IMR-90 (cell line): ENCODE measurements at regions not wholly inside any gene's neighbourhood (a gene's known extent, or its start where the extent isn't known, plus 50 kb on each side); places are given as distances from the start of the nearest gene placed in this dataset.

Experiments used
- ATAC-seq: fragments of 200-7000 bp; cut with Tn5 transposase; 2 replicates; pipeline ENCODE4 v1.9.1; 2020; ENCODE audit warnings: low read depth, mild to moderate bottlenecking, moderate library complexity
- BruUV-seq: library from RNA; stranded (reverse); fragments of 400-500 nt; replicated peaks from 2 replicates; lab custom pipeline; 2021; lab: Mats Ljungman, UMichigan
- CTCF ChIA-PET: fragments of 300-600 bp; formaldehyde crosslinking; extraction: SDS; loops from one replicate; lab custom pipeline; 2021; ENCODE audit warnings: antibody characterized with exemption; lab: Yijun Ruan, JAX
- POLR2A ChIA-PET: fragments of 300-600 bp; sonication (Branson Sonifier 250); formaldehyde crosslinking; loops from one replicate; lab custom pipeline; 2022; ENCODE audit warnings: antibody characterized with exemption; ENCODE audit not compliant: unreplicated experiment; lab: Charles Lee
- DNase-seq: peaks from one replicate; pipeline ENCODE4 v3.0.0; 2013
- H2AFZ ChIP-seq: replicated peaks from 2 replicates; pipeline ENCODE3; 2013; ENCODE audit warnings: low read length, mild to moderate bottlenecking; ENCODE audit not compliant: poor library complexity
- H2AK5ac ChIP-seq: 2 replicates; pipeline ENCODE4 v1.6.1; 2013; ENCODE audit warnings: low read depth, low read length, inconsistent platforms
- H2AK9ac ChIP-seq: replicated peaks from 2 replicates; pipeline ENCODE3; 2013; ENCODE audit warnings: mild to moderate bottlenecking, low read depth, low read length, moderate library complexity; ENCODE audit not compliant: poor library complexity
- H2BK120ac ChIP-seq: 2 replicates; pipeline ENCODE4 v1.6.1; 2013; ENCODE audit warnings: low read depth, low read length, inconsistent platforms
- H2BK15ac ChIP-seq: 3 replicates; pipeline ENCODE4 v1.6.1; 2013; ENCODE audit warnings: low read depth, low read length, inconsistent platforms
- H2BK20ac ChIP-seq: 2 replicates; pipeline ENCODE4 v1.6.1; 2013; ENCODE audit warnings: low read depth, mild to moderate bottlenecking, inconsistent platforms, low read length, moderate library complexity
- H2BK5ac ChIP-seq: 2 replicates; pipeline ENCODE4 v1.6.1; 2013; ENCODE audit warnings: mild to moderate bottlenecking, low read depth, low read length, inconsistent platforms; ENCODE audit not compliant: poor library complexity, severe bottlenecking
- H3K14ac ChIP-seq: replicated peaks from 2 replicates; pipeline ENCODE4 v1.6.1; 2013; ENCODE audit warnings: low read depth, low read length, inconsistent platforms
- H3K18ac ChIP-seq: 2 replicates; pipeline ENCODE4 v1.6.1; 2013; ENCODE audit warnings: low read depth, low read length, control low read depth
- H3K23ac ChIP-seq: 2 replicates; pipeline ENCODE4 v1.6.1; 2013; ENCODE audit warnings: low read depth, low read length, inconsistent platforms
- H3K27ac ChIP-seq: 2 replicates; pipeline ENCODE4 v1.5.1; 2013; ENCODE audit warnings: mild to moderate bottlenecking, control low read depth, low read length; ENCODE audit not compliant: insufficient read depth
- H3K27me3 ChIP-seq: 2 replicates; pipeline ENCODE4 v1.6.1; 2013; ENCODE audit warnings: low read length; ENCODE audit not compliant: control insufficient read depth, insufficient read depth
- H3K36me3 ChIP-seq: 2 replicates; pipeline ENCODE4 v1.6.1; 2013; ENCODE audit warnings: low read length, mixed read lengths; ENCODE audit not compliant: control insufficient read depth, insufficient read depth
- H3K4ac ChIP-seq: 2 replicates; pipeline ENCODE4 v1.6.1; 2013; ENCODE audit warnings: low read depth, low read length, inconsistent platforms
- H3K4me1 ChIP-seq: 2 replicates; pipeline ENCODE4 v1.6.1; 2013; ENCODE audit warnings: low read length, mixed read lengths; ENCODE audit not compliant: control insufficient read depth, insufficient read depth
- H3K4me2 ChIP-seq: 2 replicates; pipeline ENCODE4 v1.6.1; 2013; ENCODE audit warnings: low read depth, mild to moderate bottlenecking, control low read depth, low read length, moderate library complexity
- H3K4me3 ChIP-seq: 2 replicates; pipeline ENCODE4 v1.5.1; 2013; ENCODE audit warnings: low read depth, mild to moderate bottlenecking, control low read depth, low read length, moderate library complexity; ENCODE audit not compliant: insufficient read depth
- H3K56ac ChIP-seq: 2 replicates; pipeline ENCODE4 v1.6.1; 2013; ENCODE audit warnings: low read length, inconsistent platforms; ENCODE audit not compliant: insufficient read depth; ENCODE audit errors: extremely low read depth
- H3K79me1 ChIP-seq, 2 experiments: 2 replicates each; pipeline ENCODE4 v1.6.1; 2013; ENCODE audit warnings: low read length in 2 of 2, inconsistent platforms in 1 of 2, low read depth in 1 of 2
- H3K9ac ChIP-seq: 2 replicates; pipeline ENCODE4 v1.6.1; 2013; ENCODE audit warnings: low read depth, low read length, control low read depth
- H3K9me1 ChIP-seq: 2 replicates; pipeline ENCODE4 v1.6.1; 2013; ENCODE audit warnings: low read length, inconsistent platforms; ENCODE audit not compliant: insufficient read depth
- H3K9me3 ChIP-seq: 2 replicates; pipeline ENCODE4 v1.6.1; 2013; ENCODE audit warnings: low read length; ENCODE audit not compliant: control insufficient read depth, insufficient read depth
- H4K20me1 ChIP-seq: 2 replicates; pipeline ENCODE4 v1.6.1; 2013; ENCODE audit warnings: low read length, inconsistent platforms; ENCODE audit not compliant: insufficient read depth
- H4K5ac ChIP-seq: 2 replicates; pipeline ENCODE4 v1.6.1; 2013; ENCODE audit warnings: mild to moderate bottlenecking, low read depth, low read length, control low read depth
- H4K8ac ChIP-seq, 2 experiments: 2 replicates each; pipeline ENCODE4 v1.6.1; 2013; ENCODE audit warnings: low read depth in 2 of 2, low read length in 2 of 2, control low read depth in 1 of 2, inconsistent platforms in 1 of 2
- H4K91ac ChIP-seq: 2 replicates; pipeline ENCODE4 v1.6.1; 2013; ENCODE audit warnings: low read depth, low read length, inconsistent platforms; ENCODE audit not compliant: insufficient read depth
- BHLHE40 ChIP-seq: fragments of 150-350 bp; IDR thresholded peaks from 2 replicates; pipeline ENCODE4 v1.6.1; 2016; ENCODE audit warnings: mild to moderate bottlenecking, low read depth, low read length
- CEBPB ChIP-seq: IDR thresholded peaks from 2 replicates; pipeline ENCODE4 v1.6.1; 2012; ENCODE audit warnings: low read depth, low read length, improper control_type of control experiment
- ELK1 ChIP-seq: fragments of 150-350 bp; IDR thresholded peaks from 2 replicates; pipeline ENCODE4 v1.6.1; 2016; ENCODE audit warnings: low read depth, mild to moderate bottlenecking, low read length, moderate library complexity, borderline replicate concordance
- FOS ChIP-seq: fragments of 150-350 bp; IDR thresholded peaks from 2 replicates; pipeline ENCODE4 v1.6.1; 2016; ENCODE audit warnings: low read depth, low read length
- MAFK ChIP-seq: IDR thresholded peaks from 2 replicates; pipeline ENCODE4 v1.6.1; 2012; ENCODE audit warnings: low read depth, low read length, improper control_type of control experiment
- MAZ ChIP-seq: IDR thresholded peaks from 2 replicates; pipeline ENCODE4 v1.6.1; 2012; ENCODE audit warnings: low read depth, mild to moderate bottlenecking, low read length, improper control_type of control experiment, moderate library complexity, borderline replicate concordance
- MXI1 ChIP-seq: IDR thresholded peaks from 2 replicates; pipeline ENCODE4 v1.6.1; 2012; ENCODE audit warnings: low read depth, mild to moderate bottlenecking, low read length, moderate library complexity, borderline replicate concordance
- NFE2L2 ChIP-seq: fragments of 150-350 bp; IDR thresholded peaks from 2 replicates; pipeline ENCODE4 v1.6.1; 2016; ENCODE audit warnings: low read depth, mild to moderate bottlenecking, low read length
- POLR2A ChIP-seq: IDR thresholded peaks from 2 replicates; pipeline ENCODE4 v1.6.1; 2012; ENCODE audit warnings: mild to moderate bottlenecking, low read depth, low read length
- RAD21 ChIP-seq: IDR thresholded peaks from 2 replicates; pipeline ENCODE4 v1.6.1; 2012; ENCODE audit warnings: low read length, improper control_type of control experiment
- RCOR1 ChIP-seq: IDR thresholded peaks from 2 replicates; pipeline ENCODE4 v1.6.1; 2012; ENCODE audit warnings: mild to moderate bottlenecking, low read length, improper control_type of control experiment; ENCODE audit not compliant: insufficient replicate concordance
- SMC3 ChIP-seq: fragments of 150-350 bp; IDR thresholded peaks from 2 replicates; pipeline ENCODE4 v1.6.1; 2016; ENCODE audit warnings: low read depth, mild to moderate bottlenecking, antibody characterized with exemption, low read length, moderate library complexity
- WGBS, 2 experiments: methylation state at CpG; one replicate each; pipeline versions ENCODE4 v1.1.5 to v1.1.7; 2013; ENCODE audit warnings: missing lambda C conversion rate in 2 of 2; ENCODE audit not compliant: insufficient read length in 1 of 2; ENCODE audit errors: extremely low coverage in 2 of 2; 5-methylcytosine and 5-hydroxymethylcytosine counted together
- dilution Hi-C: fragments of 300-500 bp; cut with HindIII; formaldehyde crosslinking; loops from one replicate; pipeline ENCODE4 v1.14.3; 2018; ENCODE audit warnings: low sequenced_read_pairs; ENCODE audit not compliant: unreplicated experiment
- in situ Hi-C: fragments of 300-500 bp; cut with MboI; formaldehyde crosslinking; loops from 3 replicates; pipeline ENCODE4 v1.14.3; 2019; ENCODE audit warnings: low sequenced_read_pairs, inconsistent platforms, mixed read lengths
- intact Hi-C: fragments of 100-400 bp; cut with micrococcal nuclease; formaldehyde crosslinking; loops from 2 replicates; pipeline ENCODE4 v1.10.0; 2022
- TF ChIP-seq, protein P1 (sequence below): fragments of 150-350 bp; IDR thresholded peaks from 2 replicates; pipeline ENCODE4 v1.6.1; 2017; ENCODE audit warnings: mild to moderate bottlenecking, antibody characterized with exemption, low read length, low read depth
- TF ChIP-seq, protein P2 (sequence below): conservative IDR thresholded peaks from 2 replicates; pipeline ENCODE4 v1.5.1; 2012; ENCODE audit warnings: mild to moderate bottlenecking, low read depth, low read length, improper control_type of control experiment

GRCh38 chr2:196230061-196230854 lies 58.9 kb upstream of the STK17B start:
- DNase-seq (no peak), ATAC-seq (no peak)
- Histone ChIP-seq H3K9ac (no peak overlapping the region), H2BK5ac (no peak overlapping the region), H4K20me1 (no peaks in the 10 kb centered on the region), H2BK120ac (peak overlapping the region; percentile 4; the same call in 1 of the 2 replicates), H3K4ac (0 out of 2 replicates have a peak overlapping the region, but pooled peaks have one; percentile 53), H2BK15ac (0 out of 3 replicates have a peak overlapping the region, but pooled peaks have one; percentile 67), H3K4me1 (peaks cover 5% of the 10 kb centered on the region; the same call in 1 of the 2 replicates), H3K27me3 (no peaks in the 10 kb centered on the region), H4K5ac (no peak overlapping the region), H3K4me3 (no peak overlapping the region), H3K9me1 (no peaks in the 10 kb centered on the region; the same call in 1 of the 2 replicates), H3K79me1 (0 out of 4 replicates have a peak, but pooled peaks cover 0 to 2% of the 10 kb centered on the region in 2 experiments), H4K8ac (no peak overlapping the region), H3K18ac (no peak overlapping the region), H2BK20ac (no peak overlapping the region), H3K23ac (no peak overlapping the region), H3K36me3 (no peaks in the 10 kb centered on the region), H3K4me2 (no peak overlapping the region), H3K9me3 (no peaks in the 10 kb centered on the region), H3K14ac (0 out of 2 replicates have a peak overlapping the region, but pooled peaks have one; percentile 7), H2AK5ac (no peak overlapping the region), H3K56ac (no peak overlapping the region), H2AK9ac (no peak overlapping the region), H3K27ac (no peak overlapping the region), H4K91ac (no peak overlapping the region), H2AFZ (no peak overlapping the region)
- BruUV-seq: no TSS peak
- intact Hi-C loops (loop anchor here (5.0 kb wide), 1 partner anchor 58 kb away; the partner anchor contains the start of gene STK17B), in situ Hi-C loops (no loop called here), dilution Hi-C loops (no loop called here)
- POLR2A ChIA-PET: no interaction called here
- CTCF ChIA-PET: interaction anchor here (0.7 kb wide), 1 partner anchor 19 kb away, joined by 3 read pairs; no protein-coding TSS in a partner anchor
- 100% methylated on average over 1 of the region's 13 CpGs; no CpG with 5 or more reads in 1 of the 2 experiments for WGBS, 2 experiments
- TF ChIP-seq, protein P1, sequence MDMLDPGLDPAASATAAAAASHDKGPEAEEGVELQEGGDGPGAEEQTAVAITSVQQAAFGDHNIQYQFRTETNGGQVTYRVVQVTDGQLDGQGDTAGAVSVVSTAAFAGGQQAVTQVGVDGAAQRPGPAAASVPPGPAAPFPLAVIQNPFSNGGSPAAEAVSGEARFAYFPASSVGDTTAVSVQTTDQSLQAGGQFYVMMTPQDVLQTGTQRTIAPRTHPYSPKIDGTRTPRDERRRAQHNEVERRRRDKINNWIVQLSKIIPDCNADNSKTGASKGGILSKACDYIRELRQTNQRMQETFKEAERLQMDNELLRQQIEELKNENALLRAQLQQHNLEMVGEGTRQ: no peak
- TF ChIP-seq MAZ: no peak
- TF ChIP-seq RCOR1: no peak
- TF ChIP-seq SMC3: no peak
- TF ChIP-seq POLR2A: no peak
- TF ChIP-seq ELK1: no peak
- TF ChIP-seq, protein P2, sequence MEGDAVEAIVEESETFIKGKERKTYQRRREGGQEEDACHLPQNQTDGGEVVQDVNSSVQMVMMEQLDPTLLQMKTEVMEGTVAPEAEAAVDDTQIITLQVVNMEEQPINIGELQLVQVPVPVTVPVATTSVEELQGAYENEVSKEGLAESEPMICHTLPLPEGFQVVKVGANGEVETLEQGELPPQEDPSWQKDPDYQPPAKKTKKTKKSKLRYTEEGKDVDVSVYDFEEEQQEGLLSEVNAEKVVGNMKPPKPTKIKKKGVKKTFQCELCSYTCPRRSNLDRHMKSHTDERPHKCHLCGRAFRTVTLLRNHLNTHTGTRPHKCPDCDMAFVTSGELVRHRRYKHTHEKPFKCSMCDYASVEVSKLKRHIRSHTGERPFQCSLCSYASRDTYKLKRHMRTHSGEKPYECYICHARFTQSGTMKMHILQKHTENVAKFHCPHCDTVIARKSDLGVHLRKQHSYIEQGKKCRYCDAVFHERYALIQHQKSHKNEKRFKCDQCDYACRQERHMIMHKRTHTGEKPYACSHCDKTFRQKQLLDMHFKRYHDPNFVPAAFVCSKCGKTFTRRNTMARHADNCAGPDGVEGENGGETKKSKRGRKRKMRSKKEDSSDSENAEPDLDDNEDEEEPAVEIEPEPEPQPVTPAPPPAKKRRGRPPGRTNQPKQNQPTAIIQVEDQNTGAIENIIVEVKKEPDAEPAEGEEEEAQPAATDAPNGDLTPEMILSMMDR: no peak
- no peak for TF ChIP-seq NFE2L2
- no peak for TF ChIP-seq MXI1
- no peak for TF ChIP-seq RAD21
- no peak for TF ChIP-seq BHLHE40
- no peak for TF ChIP-seq FOS
- TF ChIP-seq MAFK: no peak
- TF ChIP-seq CEBPB: no peak
